DMS79 treated with DMSO at 0.1 percent for 48 hours (cell line): ENCODE measurements at regions not wholly inside any gene's neighbourhood (a gene's known extent, or its start where the extent isn't known, plus 50 kb on each side); places are given as distances from the start of the nearest gene placed in this dataset.

Experiments
- DNase-seq: peaks from one replicate; lab custom pipeline; 2025; lab: John Stamatoyannopoulos, UW

GRCh38 chr10:33416209-33416608 is 81.7 kb upstream of the NRP1 start:
- DNase-seq = no peak

GRCh38 chr10:33414841-33415240 is 80.4 kb upstream of the NRP1 start:
- no peak for DNase-seq

GRCh38 chr10:33412653-33413361 is 78.3 kb upstream of the NRP1 start:
- DNase-seq = no peak

- no peak for DNase-seq
These were observed 77.8 kb upstream of the NRP1 start for GRCh38 chr10:33412241-33412640.

GRCh38 chr10:33410860-33411234 is 76.4 kb upstream of the NRP1 start:
- DNase-seq = no peak

GRCh38 chr10:33410096-33410859 is 75.8 kb upstream of the NRP1 start:
- no peak for DNase-seq

GRCh38 chr10:33406596-33406995 is 72.1 kb upstream of the NRP1 start:
- no peak for DNase-seq

- DNase-seq = peak; percentile 3
These were observed 68.0 kb upstream of the NRP1 start for GRCh38 chr10:33402220-33403073.

GRCh38 chr10:33401300-33401699 is 66.8 kb upstream of the NRP1 start:
- no peak for DNase-seq

- no peak for DNase-seq
These were observed 64.3 kb upstream of the NRP1 start for GRCh38 chr10:33398796-33399195.

- DNase-seq = no peak
These were observed 62.5 kb upstream of the NRP1 start for GRCh38 chr10:33396938-33397337.

- DNase-seq = no peak
These were observed 61.8 kb upstream of the NRP1 start for GRCh38 chr10:33396279-33396678.

- DNase-seq = no peak
These were observed 60.7 kb upstream of the NRP1 start for GRCh38 chr10:33395201-33395600.

- no peak for DNase-seq
These were observed 58.2 kb upstream of the NRP1 start for GRCh38 chr10:33392706-33393105.

- no peak for DNase-seq
These were observed 57.4 kb upstream of the NRP1 start for GRCh38 chr10:33391611-33392465.

GRCh38 chr10:33390046-33390445 is 55.6 kb upstream of the NRP1 start:
- no peak for DNase-seq

- DNase-seq = no peak
These were observed 54.3 kb upstream of the NRP1 start for GRCh38 chr10:33388785-33389184.

GRCh38 chr10:33388382-33388781 is 53.9 kb upstream of the NRP1 start:
- no peak for DNase-seq

GRCh38 chr10:33387720-33388119 is 53.3 kb upstream of the NRP1 start:
- DNase-seq = no peak

GRCh38 chr10:33386926-33387325 is 52.5 kb upstream of the NRP1 start:
- no peak for DNase-seq

GRCh38 chr10:33385686-33386085 is 51.2 kb upstream of the NRP1 start:
- no peak for DNase-seq

- DNase-seq = no peak
These were observed 50.5 kb upstream of the NRP1 start for GRCh38 chr10:33385015-33385414.
